HepG2 (cell line): ENCODE measurements at regions not wholly inside any gene's neighbourhood (a gene's known extent, or its start where the extent isn't known, plus 50 kb on each side); places are given as distances from the start of the nearest gene placed in this dataset.

ENCODE experiments used
- ATAC-seq: fragments of 200-7000 bp; cut with Tn5 transposase; 3 replicates; pipeline ENCODE4 v1.9.1; 2020; ENCODE audit warnings: mild to moderate bottlenecking, moderate library complexity
- BruUV-seq: library from RNA; stranded (reverse); fragments of 400-500 nt; replicated peaks from 2 replicates; lab custom pipeline; 2021; lab: Mats Ljungman, UMichigan
- CTCF ChIA-PET: fragments of 300-600 bp; formaldehyde crosslinking; extraction: SDS; loops from one replicate; lab custom pipeline; 2021; ENCODE audit warnings: low total read pairs, inconsistent platforms, low intra/inter-chr PET ratio; lab: Yijun Ruan, JAX
- POLR2A ChIA-PET: fragments of 350-600 bp; sonication (Branson Sonifier 250); formaldehyde crosslinking; loops from one replicate; lab custom pipeline; 2020; ENCODE audit warnings: antibody characterized with exemption, inconsistent platforms; lab: Yijun Ruan, JAX
- DNase-seq: peaks from one replicate; pipeline ENCODE4 v3.0.0-alpha.2; 2015; ENCODE audit warnings: low spot score
- FAIRE-seq: peaks from 3 replicates; lab custom pipeline; 2011; peaks lifted over from hg19 to GRCh38; lab: Jason Lieb, UNC
- H2AFZ ChIP-seq: one replicate; pipeline ENCODE4 v1.6.1; 2011; ENCODE audit warnings: low read length, inconsistent platforms
- H3K27ac ChIP-seq: fragments of 300-600 bp; 3 replicates; pipeline ENCODE4 v1.8.0; 2011; ENCODE audit warnings: mixed run types, mild to moderate bottlenecking, mixed read lengths, low read length, inconsistent platforms; ENCODE audit not compliant: insufficient read depth; ENCODE audit errors: extremely low read length
- H3K27me3 ChIP-seq, 2 experiments: fragments of 200-600 bp in 1 of 2; 2 replicates in 1 of 2; 3 replicates in 1 of 2; pipeline versions ENCODE4 v1.6.0 to v1.8.0; 2011; ENCODE audit warnings: low read length in 2 of 2, mild to moderate bottlenecking in 2 of 2, moderate library complexity in 2 of 2, inconsistent platforms in 1 of 2; ENCODE audit not compliant: insufficient read depth in 2 of 2, control insufficient read depth in 1 of 2
- H3K36me3 ChIP-seq, 2 experiments: fragments of 200-600 bp in 1 of 2; replicated peaks in 1 of 2; 2 replicates in 1 of 2; 3 replicates in 1 of 2; pipeline versions ENCODE4 v1.5.1 to v1.8.0; 2011; ENCODE audit warnings: low read length in 2 of 2, inconsistent platforms in 1 of 2; ENCODE audit not compliant: insufficient read depth in 2 of 2, control insufficient read depth in 1 of 2
- H3K4me1 ChIP-seq: 2 replicates; pipeline ENCODE4 v1.5.1; 2012; ENCODE audit warnings: low read length, inconsistent platforms; ENCODE audit not compliant: insufficient read depth
- H3K4me2 ChIP-seq: 2 replicates; pipeline ENCODE4 v1.6.0; 2011; ENCODE audit warnings: low read depth, low read length, inconsistent platforms
- H3K4me3 ChIP-seq, 3 experiments: fragments of 200-600 bp in 1 of 3; sonication (generic), shearing (Covaris generic) in 1 of 3; replicated peaks in 1 of 3; 2 replicates each; pipeline ENCODE4 v1.5.1; 2011 to 2016; ENCODE audit warnings: low read length in 3 of 3, inconsistent platforms in 2 of 3, low read depth in 2 of 3, mild to moderate bottlenecking in 2 of 3, control low read depth in 1 of 3, mixed read lengths in 1 of 3; ENCODE audit not compliant: insufficient read depth in 1 of 3
- H3K79me2 ChIP-seq: one replicate; pipeline ENCODE4 v1.6.1; 2011; ENCODE audit warnings: low read length, inconsistent platforms; ENCODE audit not compliant: insufficient read depth
- H3K9ac ChIP-seq: 2 replicates; pipeline ENCODE4 v1.6.0; 2011; ENCODE audit warnings: mild to moderate bottlenecking, low read depth, low read length, inconsistent platforms; ENCODE audit not compliant: insufficient read depth
- H3K9me3 ChIP-seq: 2 replicates; pipeline ENCODE4 v1.5.1; 2012; ENCODE audit warnings: mild to moderate bottlenecking, low read length
- H4K20me1 ChIP-seq: 2 replicates; pipeline ENCODE4 v1.6.0; 2011; ENCODE audit warnings: inconsistent platforms, mild to moderate bottlenecking, low read length, moderate library complexity; ENCODE audit not compliant: insufficient read depth
- AHR ChIP-seq: IDR thresholded peaks from 2 replicates; pipeline ENCODE4 v1.6.1; 2018; ENCODE audit warnings: missing genetic modification reagents, missing compliant biosample characterization
- ASH2L ChIP-seq: fragments of 300-600, 200-600 bp; sonication (generic); IDR thresholded peaks from 2 replicates; pipeline ENCODE4 v1.7.0; 2017; ENCODE audit warnings: low read depth, mild to moderate bottlenecking, moderate library complexity, mixed read lengths, low read length; ENCODE audit not compliant: insufficient read length
- ELF1 ChIP-seq: sonication (generic); formaldehyde crosslinking; IDR thresholded peaks from 2 replicates; pipeline ENCODE4 v1.4.0; 2020; ENCODE audit warnings: missing genetic modification reagents
- ETV6 ChIP-seq: sonication (generic); formaldehyde crosslinking; conservative IDR thresholded peaks from 2 replicates; pipeline ENCODE4 v1.4.0; 2020; ENCODE audit warnings: missing genetic modification reagents
- MATR3 ChIP-seq: sonication (generic); formaldehyde crosslinking; IDR thresholded peaks from 2 replicates; pipeline ENCODE4 v1.4.0; 2020; ENCODE audit warnings: missing genetic modification reagents
- NPAS2 ChIP-seq: sonication (generic); formaldehyde crosslinking; IDR thresholded peaks from 2 replicates; pipeline ENCODE4 v1.8.0; 2022; ENCODE audit warnings: mild to moderate bottlenecking, missing genetic modification reagents, borderline replicate concordance
- PHF5A ChIP-seq: IDR thresholded peaks from one replicate; pipeline ENCODE4 v1.6.1; 2018; ENCODE audit warnings: low read depth, missing genetic modification reagents; ENCODE audit not compliant: unreplicated experiment
- SRY ChIP-seq: sonication (generic); formaldehyde crosslinking; IDR thresholded peaks from 2 replicates; pipeline ENCODE4 v1.8.0; 2022; ENCODE audit warnings: mild to moderate bottlenecking, missing genetic modification reagents
- TAF1 ChIP-seq: sonication (generic); formaldehyde crosslinking; IDR thresholded peaks from 2 replicates; pipeline ENCODE4 v1.4.0; 2020; ENCODE audit warnings: missing genetic modification reagents
- ZFP37 ChIP-seq: sonication (generic); formaldehyde crosslinking; IDR thresholded peaks from 2 replicates; pipeline ENCODE4 v1.4.0; 2020; ENCODE audit warnings: missing genetic modification reagents, borderline replicate concordance
- ZFP90 ChIP-seq: sonication (generic); formaldehyde crosslinking; IDR thresholded peaks from 2 replicates; pipeline ENCODE4 v1.8.0; 2022; ENCODE audit warnings: missing genetic modification reagents, mild to moderate bottlenecking, inconsistent platforms, borderline replicate concordance
- ZNF12 ChIP-seq: sonication (generic); formaldehyde crosslinking; IDR thresholded peaks from 2 replicates; pipeline ENCODE4 v1.5.0; 2020; ENCODE audit warnings: missing genetic modification reagents
- ZNF256 ChIP-seq: sonication (generic); formaldehyde crosslinking; conservative IDR thresholded peaks from 2 replicates; pipeline ENCODE4 v1.4.0; 2020; ENCODE audit warnings: missing genetic modification reagents
- ZNF660 ChIP-seq: sonication (generic); formaldehyde crosslinking; IDR thresholded peaks from 2 replicates; pipeline ENCODE4 v1.5.1; 2020; ENCODE audit warnings: mild to moderate bottlenecking, low read depth, missing genetic modification reagents, borderline replicate concordance
- ZNF720 ChIP-seq: sonication (generic); formaldehyde crosslinking; IDR thresholded peaks from 2 replicates; pipeline ENCODE4 v1.4.0; 2020; ENCODE audit warnings: missing genetic modification reagents
- ZNF780A ChIP-seq: sonication (generic); formaldehyde crosslinking; IDR thresholded peaks from 2 replicates; pipeline ENCODE4 v1.8.0; 2022; ENCODE audit warnings: mild to moderate bottlenecking, missing genetic modification reagents, moderate library complexity
- WGBS: methylation state at CpG from one replicate; pipeline ENCODE4 v1.1.6; 2017; ENCODE audit warnings: low lambda C conversion rate; 5-methylcytosine and 5-hydroxymethylcytosine counted together
- in situ Hi-C: cut with HindIII; loops from 2 replicates; pipeline ENCODE4 v1.10.0; 2017; ENCODE audit warnings: low pct_unique_long_range_greater_than_20kb; ENCODE audit not compliant: extremely low pct_ligation_motif_present
- intact Hi-C: fragments of 100-400 bp; cut with micrococcal nuclease; formaldehyde crosslinking; loops from one replicate; pipeline ENCODE4 v1.10.0; 2022; ENCODE audit not compliant: unreplicated experiment
- TF ChIP-seq, protein P1 (sequence below): sonication (generic); formaldehyde crosslinking; IDR thresholded peaks from 2 replicates; pipeline ENCODE4 v1.4.0; 2020; ENCODE audit warnings: missing genetic modification reagents, mild to moderate bottlenecking, borderline replicate concordance

DNA sequence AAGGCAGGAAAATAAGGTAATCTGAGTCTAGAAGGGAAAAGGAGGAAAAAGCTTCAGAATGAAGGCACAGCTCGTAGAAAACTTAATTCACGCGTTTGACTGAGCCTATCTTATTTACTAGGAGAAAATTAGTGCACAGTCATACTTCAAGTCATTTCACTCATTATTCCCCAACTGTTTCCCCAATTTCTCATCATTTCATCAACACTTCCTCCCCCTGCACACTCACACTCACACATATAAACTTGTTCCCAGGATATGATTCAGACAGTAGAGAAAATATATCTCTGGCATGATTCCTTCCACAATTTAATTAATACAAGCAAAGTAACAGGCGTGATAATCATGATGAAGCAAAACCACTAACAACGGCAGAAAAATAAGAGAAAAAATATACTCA is 94.5 kb upstream of the F13A1 start:
- no peak for FAIRE-seq

DNA sequence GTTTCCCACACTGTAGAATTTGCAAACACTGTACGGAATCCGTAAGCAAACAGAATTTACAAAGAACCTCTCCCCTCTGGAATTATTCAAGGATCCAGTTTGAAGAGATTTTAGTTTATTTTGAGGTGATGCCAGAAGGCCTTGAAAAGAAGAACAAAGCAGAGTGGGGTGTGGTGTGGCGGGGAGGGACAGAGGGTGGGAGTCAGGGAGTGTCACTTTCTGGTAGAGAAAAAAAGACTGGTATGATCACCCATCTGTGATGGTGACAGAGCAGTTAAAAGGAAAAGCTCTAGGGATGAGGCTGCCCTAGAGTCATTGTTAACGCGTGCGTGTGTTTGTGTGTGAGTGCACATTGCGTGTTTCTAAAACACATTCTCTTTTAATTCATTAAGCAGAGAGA is 97.0 kb upstream of the F13A1 start:
- H3K4me1 ChIP-seq = no peaks in the 10 kb centered on the region
- H3K27me3 ChIP-seq = no peaks in the 10 kb centered on the region
- H3K79me2 ChIP-seq = no peaks in the 10 kb centered on the region
- no peak overlapping the region for H3K27ac ChIP-seq
- in situ Hi-C loops = no loop called here
- intact Hi-C loops = no loop called here
- no TSS peak for BruUV-seq
- no peaks in the 10 kb centered on the region for H3K36me3 ChIP-seq
- 34% methylated on average over 7 of the region's 7 CpGs for WGBS
- FAIRE-seq (no peak), ATAC-seq (no peak), DNase-seq (no peak)
- no peak overlapping the region for H3K9ac ChIP-seq
- H3K4me2 ChIP-seq = no peak overlapping the region
- CTCF ChIA-PET = no interaction called here
- POLR2A ChIA-PET = no interaction called here
- TF ChIP-seq, protein P1, sequence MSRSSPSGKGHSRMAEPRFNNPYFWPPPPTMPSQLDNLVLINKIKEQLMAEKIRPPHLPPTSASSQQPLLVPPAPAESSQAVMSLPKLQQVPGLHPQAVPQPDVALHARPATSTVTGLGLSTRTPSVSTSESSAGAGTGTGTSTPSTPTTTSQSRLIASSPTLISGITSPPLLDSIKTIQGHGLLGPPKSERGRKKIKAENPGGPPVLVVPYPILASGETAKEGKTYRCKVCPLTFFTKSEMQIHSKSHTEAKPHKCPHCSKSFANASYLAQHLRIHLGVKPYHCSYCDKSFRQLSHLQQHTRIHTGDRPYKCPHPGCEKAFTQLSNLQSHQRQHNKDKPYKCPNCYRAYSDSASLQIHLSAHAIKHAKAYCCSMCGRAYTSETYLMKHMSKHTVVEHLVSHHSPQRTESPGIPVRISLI (CRISPR knock-in tag) = no peak
- TF ChIP-seq ZNF780A (CRISPR knock-in tag) (no peak), SRY (CRISPR knock-in tag) (no peak), ZNF12 (no peak), TAF1 (CRISPR knock-in tag) (no peak), PHF5A (CRISPR knock-in tag) (no peak), ETV6 (CRISPR knock-in tag) (no peak), ZFP90 (no peak)
- no peaks in the 10 kb centered on the region for H3K9me3 ChIP-seq
- H3K4me3 ChIP-seq = no peak overlapping the region
- H2AFZ ChIP-seq = no peak overlapping the region
- H4K20me1 ChIP-seq = no peaks in the 10 kb centered on the region

More for the DNA sequence above, 94.5 kb upstream of the F13A1 start:
- POLR2A ChIA-PET = no interaction called here
- H3K27me3 ChIP-seq = no peaks in the 10 kb centered on the region; a peak in 1 of 5 replicates
- no peak overlapping the region for H3K9ac ChIP-seq
- TF ChIP-seq ELF1 (no peak), ASH2L (no peak), ZNF660 (no peak), ZNF256 (CRISPR knock-in tag) (no peak), MATR3 (CRISPR knock-in tag) (no peak), AHR (CRISPR knock-in tag) (no peak), ZNF720 (CRISPR knock-in tag) (no peak), ZFP37 (no peak), NPAS2 (CRISPR knock-in tag) (no peak)
- H3K79me2 ChIP-seq = no peaks in the 10 kb centered on the region
- H3K36me3 ChIP-seq = no peaks in the 10 kb centered on the region
- H3K9me3 ChIP-seq = no peaks in the 10 kb centered on the region
- BruUV-seq = no TSS peak
- H3K4me3 ChIP-seq = no peak overlapping the region
- ATAC-seq (no peak), DNase-seq (no peak)
- H3K27ac ChIP-seq = no peak overlapping the region
- in situ Hi-C loops = no loop called here
- H2AFZ ChIP-seq = no peak overlapping the region
- no peaks in the 10 kb centered on the region for H3K4me1 ChIP-seq
- intact Hi-C loops = no loop called here
- no peaks in the 10 kb centered on the region for H4K20me1 ChIP-seq
- no peak overlapping the region for H3K4me2 ChIP-seq
- 22% methylated on average over 5 of the region's 5 CpGs for WGBS
- CTCF ChIA-PET = no interaction called here
